NCI-H446 (cell line): ENCODE measurements at regions not wholly inside any gene's neighbourhood (a gene's known extent, or its start where the extent isn't known, plus 50 kb on each side); places are given as distances from the start of the nearest gene placed in this dataset.
"Not testable (repeated sequence)": the region's sequence is repeated elsewhere in the genome, so short reads cannot be mapped to it uniquely, and the experiment has no call there.

Experiments
- DNase-seq, 2 experiments: peaks; one replicate each; lab custom pipeline; 2025; lab: John Stamatoyannopoulos, UW

DNA sequence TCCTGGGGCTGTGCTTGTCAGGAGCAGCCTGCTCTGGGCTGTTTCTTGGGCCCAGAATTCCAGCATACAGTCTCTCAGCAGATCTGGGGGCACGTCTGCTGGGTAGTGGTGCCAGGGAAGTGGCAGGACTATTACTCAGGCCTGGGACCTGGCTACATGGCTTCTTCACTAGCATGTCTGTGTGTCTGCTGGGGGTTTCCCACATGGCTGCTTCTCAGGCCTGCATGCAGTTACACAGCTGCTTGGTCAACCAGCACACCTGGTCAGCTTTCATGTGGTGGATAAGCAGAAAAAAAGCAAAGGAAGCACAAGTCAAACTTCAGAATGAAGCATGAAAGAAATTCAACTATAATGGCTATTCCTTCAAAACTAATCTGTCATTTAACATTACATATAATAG is 316.2 kb upstream of the NOX3 start:
- DNase-seq, result no peak

DNA sequence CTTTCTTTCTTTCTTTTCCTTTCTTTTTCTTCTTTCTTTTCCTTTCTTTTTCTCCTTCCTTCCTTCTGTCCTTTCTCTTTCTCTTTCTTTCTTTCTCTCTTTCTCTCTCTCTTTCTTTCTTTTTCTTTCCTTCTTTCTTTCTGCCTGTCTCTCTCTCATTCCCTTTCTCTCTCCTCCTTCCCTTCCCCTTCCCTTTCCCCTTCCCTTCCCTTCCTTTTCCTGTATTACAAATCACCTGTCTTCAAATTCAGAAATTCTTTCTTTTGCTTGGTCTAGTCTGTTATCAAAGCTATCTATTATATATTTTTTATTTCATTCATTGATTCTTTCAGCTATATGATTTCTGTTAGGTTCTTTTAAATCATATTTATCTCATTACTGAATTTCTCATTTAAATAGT is 315.2 kb upstream of the NOX3 start:
- no peak for DNase-seq

DNA sequence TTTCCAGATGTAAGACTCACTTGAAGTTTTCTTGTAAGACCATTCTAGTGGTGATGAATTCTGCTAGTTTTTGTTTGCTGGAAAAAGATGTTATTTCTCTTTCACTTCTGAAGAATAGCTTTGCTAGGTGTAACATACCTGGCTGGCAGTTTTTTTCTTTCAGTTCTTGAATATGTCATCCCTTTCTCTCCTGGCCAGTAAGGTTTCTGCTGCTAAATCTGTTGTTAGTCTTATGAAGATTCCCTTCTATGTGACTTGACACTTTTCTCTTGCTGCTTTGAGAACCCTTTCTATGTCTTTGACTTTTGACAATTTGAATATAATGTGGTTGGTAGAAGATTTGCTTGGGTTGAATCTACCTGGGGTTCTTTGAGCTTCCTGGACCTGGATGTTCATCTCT is 314.7 kb upstream of the NOX3 start:
- no peak for DNase-seq

DNA sequence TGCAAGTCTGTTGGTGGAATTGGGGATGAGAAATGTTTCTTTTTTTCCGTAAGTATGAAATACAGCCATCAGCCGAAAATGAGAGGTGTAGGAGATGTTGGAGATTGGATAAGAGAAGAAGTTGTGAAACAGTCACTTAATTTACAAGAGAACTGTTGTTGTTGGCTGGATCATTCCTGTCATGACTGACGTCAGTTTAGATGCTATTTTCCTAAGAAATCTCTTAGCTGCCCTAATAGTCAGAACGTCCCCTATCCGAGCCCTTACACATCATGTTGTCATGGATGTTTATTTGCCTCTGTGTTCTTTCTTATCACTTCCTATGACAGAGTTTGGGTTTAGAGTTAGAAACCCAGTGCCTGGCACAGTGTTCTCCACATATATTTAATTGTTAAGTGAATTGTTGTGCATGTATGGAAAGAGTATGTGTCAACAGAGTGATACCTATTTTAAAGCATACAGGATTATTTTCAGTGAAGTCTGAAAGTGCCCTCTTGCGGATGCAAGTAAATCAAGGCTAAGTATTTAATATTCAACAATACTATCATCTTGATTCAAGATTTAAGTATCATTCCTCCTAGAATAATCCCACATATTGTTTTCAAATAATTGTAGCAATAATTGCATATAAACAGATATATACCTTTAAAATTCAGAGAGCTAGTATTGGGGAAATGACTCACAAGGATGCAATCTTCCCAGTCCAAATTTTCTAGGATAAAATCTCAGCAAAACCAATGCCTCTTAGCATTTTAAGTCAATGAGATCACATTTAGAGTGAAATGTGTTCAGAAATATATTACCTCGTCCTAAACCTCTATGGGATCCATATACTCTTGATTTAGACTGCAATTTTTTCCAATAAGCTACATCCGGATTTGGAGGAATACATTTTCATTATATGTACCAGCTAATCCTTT is 309.9 kb upstream of the NOX3 start:
- no peak for DNase-seq

DNA sequence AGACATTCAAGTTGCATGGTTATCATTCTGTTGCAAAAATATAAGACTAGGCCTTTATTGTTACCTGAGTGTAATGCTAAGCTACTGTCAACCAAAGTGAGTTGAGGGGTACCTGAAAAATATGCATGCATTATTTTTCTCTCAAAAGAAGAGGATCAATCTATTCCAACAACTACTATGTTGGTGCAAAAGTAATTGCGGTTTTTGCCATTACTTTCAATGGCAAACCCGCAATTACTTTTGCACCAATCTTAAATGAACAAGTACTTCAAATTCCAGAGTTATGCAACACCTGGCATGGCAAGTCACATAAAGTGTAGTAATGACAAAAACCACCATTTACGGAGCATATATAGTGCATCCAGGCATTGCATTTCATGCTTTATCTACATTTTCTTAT is 307.0 kb upstream of the NOX3 start:
- no peak for DNase-seq

DNA sequence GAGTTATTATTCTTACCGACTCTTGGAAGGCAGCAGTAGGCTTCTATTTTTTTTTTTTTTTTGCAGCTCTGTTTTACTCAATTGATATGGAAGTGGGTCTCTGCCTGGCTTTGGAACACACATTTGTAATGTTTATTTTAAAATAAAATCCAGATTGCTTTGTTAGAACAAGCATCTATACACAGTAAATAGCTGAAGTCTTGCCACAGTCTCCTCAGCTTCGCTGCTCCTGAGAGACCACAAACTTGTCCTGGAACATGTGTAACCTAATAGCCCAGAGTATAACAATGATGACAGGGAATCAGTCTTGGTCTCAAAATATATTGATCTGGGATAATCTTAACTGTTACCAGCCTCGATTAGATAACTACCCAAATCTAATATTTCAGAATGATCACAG is 299.8 kb upstream of the NOX3 start:
- DNase-seq, result no peak

DNA sequence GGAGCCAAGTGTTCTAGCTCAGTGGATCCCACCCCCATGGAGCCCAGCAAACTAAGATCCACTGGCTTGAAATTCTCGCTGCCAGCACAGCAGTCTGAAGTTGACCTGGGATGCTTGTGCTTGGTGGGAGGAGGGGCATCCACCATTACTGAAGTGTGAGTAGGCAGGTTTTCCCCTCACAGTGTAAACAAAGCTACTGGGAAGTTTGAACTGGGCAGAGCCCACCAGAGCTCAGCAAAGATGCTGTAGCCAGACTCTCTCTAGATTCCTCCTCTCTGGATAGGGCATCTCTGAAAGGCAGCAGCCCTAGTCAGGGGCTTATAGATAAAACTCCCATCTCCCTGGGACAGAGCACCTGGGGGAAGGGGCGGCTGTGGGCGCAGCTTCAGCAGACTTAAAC is 293.1 kb upstream of the NOX3 start:
- not testable (repeated sequence) for DNase-seq

DNA sequence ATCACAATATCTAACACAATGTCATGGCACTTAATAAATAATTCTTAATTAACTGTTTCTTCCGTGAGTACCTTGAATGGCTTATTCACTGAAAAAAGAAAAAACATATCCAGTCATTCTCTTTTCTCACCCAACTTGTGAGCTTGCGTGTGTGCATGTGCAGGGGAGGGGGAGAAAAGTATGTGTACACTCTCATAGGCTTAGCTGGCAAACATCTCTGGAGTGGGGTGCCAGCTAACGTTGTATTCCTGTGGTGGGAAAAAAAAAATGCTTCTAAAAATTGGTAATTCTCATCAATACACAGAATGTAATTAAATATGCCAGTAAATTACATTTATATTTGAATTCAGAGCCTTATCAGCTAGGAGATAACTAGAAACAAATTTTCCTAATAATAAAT is 291.9 kb upstream of the NOX3 start:
- DNase-seq, result no peak

DNA sequence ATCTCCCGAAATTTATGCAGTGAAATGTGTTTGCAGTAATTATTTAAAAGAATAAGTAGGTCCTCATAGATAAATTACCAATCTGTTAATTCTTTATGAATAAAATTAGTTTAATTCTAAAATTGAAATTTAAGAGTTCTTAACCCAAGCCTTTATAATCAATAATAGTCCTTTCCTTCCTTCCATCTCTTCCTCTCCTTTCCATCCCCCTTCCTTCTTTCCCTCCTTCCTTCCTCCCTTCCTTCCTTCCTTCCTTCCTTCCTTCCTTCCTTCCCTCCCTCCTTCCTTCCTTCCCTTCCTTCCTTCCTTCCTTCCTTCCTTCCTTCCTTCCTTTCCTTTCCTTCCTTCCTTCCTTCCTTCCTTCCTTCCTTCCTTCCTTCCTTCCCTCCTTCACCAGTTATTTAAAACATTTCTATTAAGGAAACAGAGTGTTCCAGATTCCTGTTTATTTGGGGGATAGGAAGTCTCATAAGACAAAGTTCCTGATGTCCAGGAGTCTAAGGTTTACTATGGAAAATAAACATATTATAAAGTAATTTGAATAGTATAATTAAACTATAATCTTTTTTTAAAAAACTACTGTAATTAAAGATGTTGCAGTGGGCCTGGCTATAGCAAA is 285.3 kb upstream of the NOX3 start:
- DNase-seq, result no peak

DNA sequence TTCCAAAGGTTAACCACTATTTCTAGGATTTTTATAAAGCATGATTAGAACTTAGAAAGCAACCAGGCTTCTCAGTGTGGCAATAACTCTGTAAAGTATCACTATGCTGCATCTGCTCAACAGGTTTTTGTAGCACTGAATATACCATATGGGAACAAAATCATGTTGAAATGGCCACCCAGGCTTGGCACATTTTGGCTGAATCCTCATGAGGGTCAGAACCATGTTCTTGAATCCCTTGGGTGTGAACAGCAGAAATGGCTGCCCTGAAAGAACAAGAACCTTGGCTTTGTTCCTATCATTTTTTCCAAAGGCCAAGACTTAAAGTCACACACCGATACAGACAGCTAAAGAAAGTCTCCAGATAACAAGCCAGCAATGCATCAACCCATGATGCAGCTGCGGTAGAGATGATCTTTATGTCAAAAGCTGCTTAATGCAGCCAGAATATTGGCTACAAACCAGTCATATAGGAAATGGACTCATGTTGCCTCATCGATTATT is 283.0 kb upstream of the NOX3 start:
- no peak for DNase-seq

DNA sequence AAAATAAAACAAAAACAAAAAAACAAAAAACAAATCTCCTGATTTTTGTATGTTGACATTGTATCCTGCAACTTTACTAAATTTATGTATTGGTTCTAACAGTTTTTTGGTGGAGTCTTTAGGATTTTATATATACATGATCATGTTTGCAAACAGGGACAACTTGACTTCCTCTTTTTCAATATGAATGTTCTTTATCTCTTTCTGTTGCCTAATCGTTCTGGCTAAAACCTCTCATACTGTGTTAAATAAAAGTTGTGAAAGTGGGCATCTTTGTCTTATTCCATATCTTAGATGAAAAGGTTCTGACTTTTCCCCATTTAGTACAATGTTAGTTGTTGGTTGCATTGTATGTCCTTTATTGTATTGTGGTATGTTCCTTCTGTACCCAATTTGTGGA is 261.7 kb upstream of the NOX3 start:
- no peak for DNase-seq

DNA sequence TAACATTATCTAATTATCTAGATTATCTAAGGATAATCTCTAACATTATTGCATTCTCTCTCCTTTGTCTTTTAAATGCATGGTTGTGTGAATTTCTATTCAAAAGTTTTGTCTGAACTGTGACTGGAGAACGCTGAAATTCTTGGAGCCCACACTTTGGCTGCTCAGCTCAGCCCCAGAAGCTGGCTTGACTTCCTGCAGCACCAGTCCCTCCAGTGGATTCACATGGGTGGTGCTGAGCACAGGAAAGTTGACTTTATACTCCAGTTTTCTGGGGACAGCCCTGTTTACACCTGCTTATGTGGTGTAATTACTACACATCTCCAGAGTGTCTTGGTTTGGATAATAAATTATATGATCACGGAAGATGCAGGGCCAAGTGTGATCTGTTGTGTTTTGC is 255.1 kb upstream of the NOX3 start:
- no peak for DNase-seq

DNA sequence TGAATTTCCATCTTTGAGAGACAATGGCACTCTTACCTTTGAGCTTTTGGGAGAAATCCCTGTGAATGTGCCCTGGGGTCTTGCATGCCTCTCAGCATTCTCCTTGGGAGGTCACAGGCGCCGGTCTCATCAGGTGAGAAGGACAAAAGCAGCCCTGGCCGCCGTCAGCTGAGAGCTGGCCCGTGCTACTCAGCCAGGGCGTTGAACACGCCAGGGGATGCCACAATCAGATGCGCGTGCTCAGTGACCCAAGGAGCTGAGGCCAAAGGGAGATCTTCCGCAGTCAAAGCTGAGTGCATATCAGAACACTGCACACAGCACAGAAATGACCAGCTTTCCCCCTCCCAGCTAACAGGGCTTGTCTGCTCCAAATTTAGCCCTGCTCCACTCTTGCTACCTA is 253.6 kb upstream of the NOX3 start:
- DNase-seq, result no peak

DNA sequence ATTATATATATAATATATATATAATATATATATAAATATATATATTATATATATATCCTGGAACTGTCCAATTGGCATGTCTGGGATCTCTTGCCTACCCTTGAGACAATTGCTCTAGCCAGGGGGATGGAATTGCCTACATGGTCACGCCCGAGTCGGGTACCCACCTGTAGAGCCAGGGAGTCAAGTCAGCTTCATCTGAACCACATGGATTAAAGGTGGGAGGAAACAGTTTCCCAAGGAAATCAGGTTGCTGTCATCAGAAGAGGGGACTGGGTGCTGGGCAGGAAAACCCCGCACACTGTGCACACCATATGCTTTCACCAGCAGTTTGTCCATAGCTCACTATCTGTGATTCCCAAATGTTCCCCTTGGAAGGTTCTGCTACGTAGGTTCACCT is 252.5 kb upstream of the NOX3 start:
- DNase-seq, result no peak

DNA sequence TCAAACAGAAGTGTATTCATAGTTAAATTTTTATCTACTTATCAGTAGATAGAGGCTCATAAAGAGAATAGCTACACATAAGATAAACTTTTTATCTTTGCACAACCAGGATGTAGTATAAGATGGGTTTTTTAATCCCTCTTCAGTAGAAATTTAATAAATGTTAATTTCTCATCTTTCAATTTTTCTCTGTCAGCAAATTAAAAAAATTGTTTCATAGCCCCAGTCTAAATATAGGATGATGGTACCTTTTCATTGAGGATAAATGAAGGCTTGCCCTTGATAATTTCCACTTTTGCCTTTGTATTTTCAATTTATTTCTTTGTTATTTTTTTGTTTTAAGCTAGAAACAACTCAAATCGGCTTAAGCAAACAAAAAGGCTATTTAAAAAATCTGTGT is 251.2 kb upstream of the NOX3 start:
- DNase-seq, result no peak

DNA sequence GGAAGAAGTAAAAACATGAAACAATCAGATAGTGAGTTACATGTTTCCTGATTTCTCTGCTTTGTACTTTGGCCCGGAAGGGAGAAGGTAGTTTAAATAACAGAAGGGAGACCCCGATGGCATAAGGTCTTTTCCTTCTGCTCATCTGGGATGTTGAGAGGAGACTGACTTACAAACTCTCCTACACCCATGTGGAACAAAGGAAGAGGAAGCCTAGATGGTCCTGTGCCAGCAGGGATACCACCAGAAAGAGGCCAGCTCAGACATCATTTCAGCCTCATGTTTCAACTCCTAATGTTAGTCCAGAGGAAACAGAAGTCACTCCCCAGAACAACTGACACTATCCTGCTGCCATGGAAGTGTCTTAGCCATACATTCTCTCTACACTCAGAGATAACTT is 250.7 kb upstream of the NOX3 start:
- no peak for DNase-seq

DNA sequence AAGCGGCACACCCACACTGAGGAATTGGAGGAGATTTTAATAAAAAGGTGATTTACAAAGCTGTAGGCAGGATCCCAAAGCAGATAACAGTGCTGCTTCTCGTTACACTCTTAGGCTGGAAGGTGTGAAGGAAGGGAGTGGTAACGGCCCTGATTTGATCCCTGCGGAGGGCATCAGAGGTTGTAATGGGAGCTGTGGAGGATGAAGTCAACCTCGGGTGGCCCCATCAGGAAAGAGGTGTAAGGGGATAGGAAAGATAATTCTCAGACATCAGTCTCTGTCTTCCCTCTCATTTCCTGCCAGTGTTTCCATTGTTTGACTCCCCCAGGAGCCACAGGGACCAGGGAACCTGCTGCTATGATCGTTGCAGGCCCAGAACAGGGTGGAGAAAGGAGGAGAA is 245.7 kb upstream of the NOX3 start:
- DNase-seq, result no peak

DNA sequence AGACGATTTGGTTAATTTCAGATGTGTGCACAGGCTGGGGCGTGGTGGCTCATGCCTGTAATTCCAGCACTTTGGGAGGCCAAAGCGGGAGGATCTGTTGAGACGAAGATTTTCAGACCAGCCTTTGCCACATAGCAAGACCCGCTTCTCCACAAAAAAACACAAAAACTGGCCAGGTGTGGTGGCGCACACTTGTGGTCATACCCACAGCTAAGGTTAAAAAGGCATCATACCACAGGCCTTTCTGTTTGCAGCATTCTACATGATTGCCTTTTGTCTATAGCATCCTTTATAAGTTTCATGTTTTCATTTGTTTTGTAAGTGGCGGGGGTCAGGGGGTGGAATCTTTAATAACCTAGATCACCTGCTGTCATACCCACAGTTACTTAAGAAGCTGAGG is 239.9 kb upstream of the NOX3 start:
- DNase-seq, result no peak

DNA sequence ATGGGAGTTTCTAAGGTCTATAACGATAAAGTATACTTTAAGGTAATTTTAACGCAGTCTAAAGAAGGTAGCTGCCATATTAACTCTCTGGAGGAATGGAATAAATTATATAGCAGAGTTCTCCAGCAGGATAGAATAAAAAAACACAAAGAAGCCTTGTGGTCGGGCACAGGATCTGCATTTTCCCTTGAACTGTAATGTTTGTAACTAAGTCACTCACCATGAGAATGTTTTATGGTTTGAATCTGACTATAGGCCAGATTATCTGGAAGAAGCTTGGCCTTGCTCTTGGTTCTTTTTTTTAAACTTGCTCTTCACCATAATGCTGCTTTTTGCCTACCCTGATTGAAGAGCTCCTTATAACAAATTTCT is 238.8 kb upstream of the NOX3 start:
- DNase-seq, result no peak

DNA sequence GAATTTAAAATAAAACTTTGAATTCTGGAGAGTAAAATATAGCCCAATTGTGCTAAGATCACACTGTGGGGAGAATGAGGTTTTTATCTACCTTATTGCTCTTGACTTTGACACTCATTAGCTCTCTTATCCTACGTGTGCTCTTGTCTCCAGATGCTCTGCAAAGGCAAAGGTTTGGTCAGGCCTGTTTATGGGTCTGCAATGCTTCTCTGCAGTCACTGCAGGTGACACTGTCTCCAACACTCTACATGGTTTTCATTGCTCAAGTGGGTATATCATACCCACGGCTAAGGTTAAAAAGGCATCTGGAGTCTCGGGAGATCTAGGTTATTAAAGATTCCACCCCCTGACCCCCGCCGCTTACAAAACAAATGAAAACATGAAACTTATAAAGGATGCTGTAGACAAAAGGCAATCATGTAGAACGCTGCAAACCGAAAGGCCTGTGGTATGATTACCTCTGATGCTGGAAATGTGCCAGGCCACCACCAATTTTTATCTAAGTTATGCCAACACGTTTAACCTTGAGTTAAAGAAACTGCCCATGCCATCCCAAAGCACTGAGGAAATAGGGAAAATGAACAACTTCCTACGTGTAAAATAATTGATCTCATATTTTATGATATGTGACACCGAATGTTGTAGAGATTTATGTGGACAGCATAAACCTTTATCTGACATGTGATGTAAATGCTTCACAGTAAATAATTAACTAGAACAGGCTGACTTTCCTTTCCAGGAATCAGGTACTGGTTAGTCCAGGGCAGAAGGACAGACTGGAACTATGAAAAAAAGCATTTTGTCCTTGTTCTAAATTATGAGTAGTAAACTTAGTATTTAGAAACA is 238.2 kb upstream of the NOX3 start:
- no peak for DNase-seq

DNA sequence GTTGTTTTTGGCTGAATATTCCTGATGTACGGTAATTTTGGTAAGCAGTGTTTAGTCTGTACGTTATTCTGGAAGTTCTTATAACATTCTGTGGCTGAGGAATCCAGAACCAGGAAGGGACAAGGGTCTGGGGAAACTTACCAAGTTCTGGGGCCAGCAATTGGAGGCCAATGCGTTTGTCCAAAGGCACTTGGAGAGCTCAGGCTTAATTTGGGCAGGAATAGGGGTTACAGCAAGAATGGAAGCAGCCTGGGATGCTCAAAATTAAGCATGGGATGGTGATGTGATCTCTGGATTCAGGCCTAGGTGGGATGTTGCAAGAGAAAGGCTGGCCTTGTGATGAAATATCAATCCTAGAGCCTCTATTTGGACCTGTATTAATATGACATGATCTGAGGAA is 235.2 kb upstream of the NOX3 start:
- DNase-seq, result no peak

DNA sequence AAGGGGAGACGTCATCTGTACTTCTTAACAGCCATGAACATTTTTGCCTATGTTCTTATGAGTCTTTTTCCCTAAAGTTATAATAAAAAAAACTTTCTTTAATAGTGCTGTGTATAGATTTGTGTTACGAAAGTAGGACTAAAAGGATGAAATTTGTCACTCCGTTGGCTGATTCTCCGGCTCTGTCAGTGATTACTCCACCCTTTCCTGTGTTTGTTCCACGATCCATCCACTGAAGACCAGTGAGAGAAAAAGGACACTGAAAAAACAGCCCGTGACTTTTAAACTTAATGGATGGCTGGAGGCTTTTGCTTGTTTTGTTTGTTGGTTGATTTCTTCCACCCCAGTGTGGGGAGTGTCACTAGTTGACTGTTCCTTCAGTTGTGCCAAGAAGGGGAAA is 232.0 kb upstream of the NOX3 start:
- no peak for DNase-seq
